ENCODE measurements at regions not wholly inside any gene's neighbourhood (a gene's known extent, or its start where the extent isn't known, plus 50 kb on each side); places are given as distances from the start of the nearest gene placed in this dataset.

GRCh38 chr3:40593351-40593750 lies 68.6 kb downstream of the ZNF621 start:
- DNase-seq (ENCODE audit: low read depth in 4 of 4, low spot score in 3 of 4): no peak

- no peak for DNase-seq (ENCODE audit: low read depth in 4 of 4, low spot score in 3 of 4)
Measured at GRCh38 chr3:40597441-40597840, 72.7 kb downstream of the ZNF621 start.

GRCh38 chr3:40598338-40598737 lies 73.6 kb downstream of the ZNF621 start:
- no peak for DNase-seq (ENCODE audit: low read depth in 4 of 4, low spot score in 3 of 4)

GRCh38 chr3:40598962-40599361 lies 74.2 kb downstream of the ZNF621 start:
- DNase-seq (ENCODE audit: low read depth in 4 of 4, low spot score in 3 of 4): no peak

GRCh38 chr3:40602778-40603385 lies 78.1 kb downstream of the ZNF621 start:
- DNase-seq (ENCODE audit: low read depth in 4 of 4, low spot score in 3 of 4): no peak

GRCh38 chr3:40605960-40606359 lies 81.2 kb downstream of the ZNF621 start:
- DNase-seq (ENCODE audit: low read depth in 4 of 4, low spot score in 3 of 4): no peak

- no peak for DNase-seq (ENCODE audit: low read depth in 4 of 4, low spot score in 3 of 4)
Measured at GRCh38 chr3:40608091-40608490, 83.3 kb downstream of the ZNF621 start.

- DNase-seq (ENCODE audit: low read depth in 4 of 4, low spot score in 3 of 4): no peak
Measured at GRCh38 chr3:40613306-40613705, 88.5 kb downstream of the ZNF621 start.

- DNase-seq (ENCODE audit: low read depth in 4 of 4, low spot score in 3 of 4): no peak
Measured at GRCh38 chr3:40615110-40615915, 90.6 kb downstream of the ZNF621 start.

- DNase-seq (ENCODE audit: low read depth in 4 of 4, low spot score in 3 of 4): no peak
Measured at GRCh38 chr3:40615918-40616819, 91.4 kb downstream of the ZNF621 start.

- DNase-seq (ENCODE audit: low read depth in 4 of 4, low spot score in 3 of 4): no peak
Measured at GRCh38 chr3:40617084-40617483, 92.3 kb downstream of the ZNF621 start.

- no peak for DNase-seq (ENCODE audit: low read depth in 4 of 4, low spot score in 3 of 4)
Measured at GRCh38 chr3:40618158-40618557, 93.4 kb downstream of the ZNF621 start.

GRCh38 chr3:40620151-40620550 lies 95.4 kb downstream of the ZNF621 start:
- no peak for DNase-seq (ENCODE audit: low read depth in 4 of 4, low spot score in 3 of 4)

GRCh38 chr3:40621252-40621651 lies 96.5 kb downstream of the ZNF621 start:
- DNase-seq (ENCODE audit: low read depth in 4 of 4, low spot score in 3 of 4): no peak

GRCh38 chr3:40623567-40623966 lies 98.8 kb downstream of the ZNF621 start:
- DNase-seq (ENCODE audit: low read depth in 4 of 4, low spot score in 3 of 4): no peak

- DNase-seq (ENCODE audit: low read depth in 4 of 4, low spot score in 3 of 4): no peak
Measured at GRCh38 chr3:40624189-40624769, 99.5 kb downstream of the ZNF621 start.

GRCh38 chr3:40627095-40627494 lies 102.3 kb downstream of the ZNF621 start:
- DNase-seq (ENCODE audit: low read depth in 4 of 4, low spot score in 3 of 4): no peak

- no peak for DNase-seq (ENCODE audit: low read depth in 4 of 4, low spot score in 3 of 4)
Measured at GRCh38 chr3:40628984-40629383, 104.2 kb downstream of the ZNF621 start.

- DNase-seq (ENCODE audit: low read depth in 4 of 4, low spot score in 3 of 4): no peak
Measured at GRCh38 chr3:40631341-40631995, 106.7 kb downstream of the ZNF621 start.

GRCh38 chr3:40637906-40638305 lies 113.1 kb downstream of the ZNF621 start:
- no peak for DNase-seq (ENCODE audit: low read depth in 4 of 4, low spot score in 3 of 4)

Measured in right renal pelvis (tissue), 4 donors.